Left colon (tissue), 2 donors: ENCODE measurements at regions not wholly inside any gene's neighbourhood (a gene's known extent, or its start where the extent isn't known, plus 50 kb on each side); places are given as distances from the start of the nearest gene placed in this dataset.

ENCODE experiments used
- ATAC-seq: fragments of 200-7000 bp; cut with Tn5 transposase; one replicate; pipeline ENCODE4 v1.9.1; 2020; ENCODE audit warnings: mild to moderate bottlenecking, moderate library complexity
- DNase-seq, 2 donors: peaks; one replicate each; pipeline ENCODE4 v3.0.0-alpha.2; 2020
- intact Hi-C, 2 donors: fragments of 100-400 bp; cut with DNase I in 1 of 2; cut with micrococcal nuclease in 1 of 2; formaldehyde crosslinking; loops; one replicate each; pipeline versions ENCODE4 v1.11.2 to v1.14.0; 2022; cut with DNase I, micrococcal nuclease
- donor health status: DM: no; HTN: no; CAD: no.
- donor health status: DM: yes; HTN: yes; CAD: no.

DNA sequence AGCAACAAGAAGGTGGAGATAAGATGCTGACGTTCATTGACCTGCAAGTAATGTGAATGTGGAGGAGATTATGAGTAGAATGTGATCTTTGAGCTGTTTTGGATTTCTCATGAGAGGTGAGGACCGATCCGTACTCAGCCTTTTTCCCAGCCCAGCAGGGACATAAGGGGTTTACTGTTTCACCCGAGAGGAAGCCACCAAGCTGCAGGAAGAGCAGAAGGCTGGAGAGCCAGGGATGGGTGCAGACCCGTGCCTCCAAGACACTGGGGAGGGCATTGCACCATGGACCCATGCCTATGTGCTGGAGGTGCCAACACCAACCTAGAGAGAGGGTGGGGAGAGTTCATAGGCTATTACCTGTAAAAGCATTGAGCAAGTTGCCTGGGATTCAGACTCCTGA, 206.0 kb upstream of the DIO3 start:
- ATAC-seq: no peak
- intact Hi-C loops: no loop called here
- DNase-seq: no peak

DNA sequence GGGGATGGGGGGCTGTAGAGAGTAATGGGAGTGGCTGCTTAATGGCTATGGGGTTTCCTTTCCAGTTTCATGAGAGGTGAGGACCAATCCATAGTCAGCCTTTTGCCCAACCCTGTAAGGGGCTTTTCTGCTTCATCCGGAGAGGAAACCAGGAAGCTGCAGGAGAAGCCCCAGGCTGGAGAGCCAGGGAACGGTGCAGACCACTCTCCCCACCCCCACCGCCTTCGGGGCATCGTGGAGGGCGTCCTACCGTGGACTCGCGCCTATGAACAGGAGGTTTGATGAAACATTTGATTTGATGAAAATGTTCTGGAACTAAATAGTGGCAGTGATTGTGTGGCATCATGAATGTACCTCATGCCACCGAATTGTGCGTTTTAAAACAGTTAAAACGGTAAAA, 204.3 kb upstream of the DIO3 start:
- intact Hi-C loops: no loop called here
- no peak for DNase-seq
- no peak for ATAC-seq

GRCh38 chr14:101357559-101358319, 203.6 kb upstream of the DIO3 start:
- ATAC-seq (no peak), DNase-seq (no peak)
- intact Hi-C loops: no loop called here

- DNase-seq (no peak), ATAC-seq (no peak)
- intact Hi-C loops: no loop called here
These were observed 202.8 kb upstream of the DIO3 start for GRCh38 chr14:101358320-101359125.

DNA sequence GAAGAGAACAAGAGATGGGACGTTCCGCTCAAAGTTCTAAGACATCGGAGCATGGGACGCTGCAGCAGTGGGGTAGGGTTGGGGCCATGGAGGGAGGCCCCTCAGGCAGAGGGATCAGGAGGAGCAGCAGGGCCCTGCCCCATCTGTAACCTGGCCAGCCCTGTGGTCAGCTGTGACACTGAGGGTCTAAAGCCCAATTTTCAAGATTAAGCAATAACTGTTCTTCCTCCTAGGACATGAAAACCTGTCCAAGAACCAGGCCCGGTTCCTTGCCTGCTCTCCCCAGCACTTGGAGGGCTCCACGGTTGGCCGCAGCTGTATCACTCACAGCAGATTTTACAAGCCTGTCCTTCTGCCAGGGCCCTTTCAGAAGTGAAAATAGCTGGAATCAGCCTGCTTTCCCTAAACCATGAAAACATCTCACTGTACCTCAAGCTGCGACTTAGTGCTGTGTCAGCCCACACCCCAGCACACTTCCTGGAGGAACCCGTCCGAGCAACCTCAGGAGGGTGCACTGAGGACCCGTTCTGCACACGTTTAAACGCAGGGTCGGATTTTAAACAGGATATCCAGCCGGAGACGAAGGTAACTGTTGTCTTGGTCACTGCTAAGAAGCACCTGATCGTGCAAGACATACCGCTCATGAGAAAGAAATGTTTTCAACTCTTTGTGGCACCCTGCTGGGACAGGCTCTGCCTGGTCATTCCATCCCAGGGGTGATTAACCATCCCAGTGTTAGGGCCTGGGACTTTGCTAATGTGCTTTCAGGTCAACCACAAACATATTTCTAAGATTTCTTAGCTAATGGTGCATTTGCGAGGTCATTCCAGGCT, 201.9 kb upstream of the DIO3 start:
- intact Hi-C loops: no loop called here
- ATAC-seq (no peak), DNase-seq (peak; percentile 20 to 77)

DNA sequence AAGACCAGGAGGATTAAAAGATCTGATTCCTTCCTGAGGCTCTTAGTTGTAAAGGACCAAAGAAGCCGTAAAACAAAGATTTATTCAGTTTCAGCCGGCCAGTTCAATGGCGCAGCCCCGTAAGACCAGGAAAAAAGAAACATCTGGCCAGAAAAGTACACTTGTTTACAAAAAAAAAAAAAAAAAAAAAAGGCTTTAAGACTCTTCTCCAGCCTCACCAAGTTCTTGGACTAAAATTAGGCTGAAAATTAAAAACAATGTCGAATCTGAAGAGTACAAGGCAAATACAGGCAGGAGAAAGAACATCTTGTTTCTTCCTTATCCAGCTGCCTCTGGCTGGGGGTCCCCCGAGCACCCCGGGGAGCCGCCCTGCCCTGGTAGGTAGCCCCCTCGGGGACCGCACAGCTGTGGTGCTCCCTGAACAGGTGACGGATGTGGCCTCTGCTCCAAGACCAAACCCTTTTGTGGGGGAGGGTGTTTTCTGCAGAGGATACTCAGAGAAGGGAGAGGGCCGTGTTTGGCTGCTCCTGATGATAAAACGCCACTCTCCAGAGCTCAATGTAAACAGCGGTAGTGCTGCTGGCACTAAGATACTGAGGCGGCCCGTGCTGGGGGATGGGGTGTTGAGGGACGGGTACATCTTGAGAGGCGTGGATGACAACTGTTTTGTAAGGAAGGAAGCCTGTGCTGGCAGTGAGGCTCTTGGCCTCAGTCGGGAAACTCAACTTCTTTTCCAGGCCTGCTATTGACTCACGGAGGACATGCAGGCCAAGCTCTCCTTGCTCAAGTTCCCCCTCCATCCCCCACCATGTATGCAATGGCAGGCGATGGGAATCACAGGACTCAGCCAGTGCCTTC, 201.0 kb upstream of the DIO3 start:
- DNase-seq (peak; percentile 31 to 85), ATAC-seq (peak; percentile 26)
- intact Hi-C loops: no loop called here

- intact Hi-C loops: no loop called here
- no peak for ATAC-seq
- DNase-seq: no peak
These were observed 200.3 kb upstream of the DIO3 start for GRCh38 chr14:101361044-101361443.

- no peak for ATAC-seq
- DNase-seq: no peak
- intact Hi-C loops: no loop called here
These were observed 199.6 kb upstream of the DIO3 start for GRCh38 chr14:101361451-101362433.

GRCh38 chr14:101362529-101363260, 198.6 kb upstream of the DIO3 start:
- ATAC-seq (no peak), DNase-seq (no peak)
- intact Hi-C loops: no loop called here

GRCh38 chr14:101363261-101363555, 198.1 kb upstream of the DIO3 start:
- DNase-seq (no peak), ATAC-seq (no peak)
- intact Hi-C loops: no loop called here

GRCh38 chr14:101363880-101364391, 197.4 kb upstream of the DIO3 start:
- no peak for ATAC-seq
- intact Hi-C loops: no loop called here
- no peak for DNase-seq

DNA sequence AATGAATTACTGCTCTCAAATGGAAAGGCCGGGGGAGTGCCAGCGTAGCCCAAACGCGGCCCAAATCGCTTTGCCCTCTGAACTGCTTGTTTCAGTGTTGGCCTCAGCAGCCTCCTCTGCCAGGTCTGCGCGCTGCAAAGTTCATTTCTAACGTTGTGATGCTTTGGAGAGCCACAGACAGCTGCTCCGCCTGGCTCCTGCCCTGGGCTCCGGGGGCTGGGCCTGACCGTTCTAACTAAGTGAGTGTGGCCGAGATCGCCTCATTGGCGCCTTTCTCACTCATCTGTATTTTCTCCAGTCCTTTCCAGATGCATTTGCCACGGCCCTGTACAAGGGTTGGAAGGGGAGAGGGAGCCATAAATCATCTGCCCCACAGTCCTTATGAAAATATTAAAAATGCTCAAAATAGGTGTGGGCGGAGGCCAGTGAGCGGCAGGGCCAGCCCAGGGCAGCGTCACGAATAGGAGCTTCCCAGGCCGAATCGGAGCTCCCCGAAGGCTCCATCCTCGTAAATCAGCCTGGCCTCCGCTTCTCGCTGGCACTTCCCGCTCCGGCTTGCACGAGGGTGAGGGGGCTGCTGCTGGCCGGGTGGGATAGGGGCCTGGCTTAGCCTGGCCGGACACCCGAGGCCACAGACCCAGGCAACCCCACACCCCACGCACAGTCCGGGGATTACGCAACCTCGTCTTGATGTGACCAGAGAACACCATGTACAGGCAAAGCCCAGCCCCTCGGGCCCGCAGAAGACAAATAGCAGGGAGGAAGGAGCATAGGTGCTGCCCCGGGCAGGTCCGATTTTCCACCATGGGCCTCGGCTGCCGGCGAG, 196.6 kb upstream of the DIO3 start:
- peak; percentile 16 for ATAC-seq
- peak; percentile 34 to 80 for DNase-seq
- intact Hi-C loops: no loop called here

GRCh38 chr14:101365329-101366158, 195.8 kb upstream of the DIO3 start:
- DNase-seq (no peak), ATAC-seq (no peak)
- intact Hi-C loops: no loop called here

DNA sequence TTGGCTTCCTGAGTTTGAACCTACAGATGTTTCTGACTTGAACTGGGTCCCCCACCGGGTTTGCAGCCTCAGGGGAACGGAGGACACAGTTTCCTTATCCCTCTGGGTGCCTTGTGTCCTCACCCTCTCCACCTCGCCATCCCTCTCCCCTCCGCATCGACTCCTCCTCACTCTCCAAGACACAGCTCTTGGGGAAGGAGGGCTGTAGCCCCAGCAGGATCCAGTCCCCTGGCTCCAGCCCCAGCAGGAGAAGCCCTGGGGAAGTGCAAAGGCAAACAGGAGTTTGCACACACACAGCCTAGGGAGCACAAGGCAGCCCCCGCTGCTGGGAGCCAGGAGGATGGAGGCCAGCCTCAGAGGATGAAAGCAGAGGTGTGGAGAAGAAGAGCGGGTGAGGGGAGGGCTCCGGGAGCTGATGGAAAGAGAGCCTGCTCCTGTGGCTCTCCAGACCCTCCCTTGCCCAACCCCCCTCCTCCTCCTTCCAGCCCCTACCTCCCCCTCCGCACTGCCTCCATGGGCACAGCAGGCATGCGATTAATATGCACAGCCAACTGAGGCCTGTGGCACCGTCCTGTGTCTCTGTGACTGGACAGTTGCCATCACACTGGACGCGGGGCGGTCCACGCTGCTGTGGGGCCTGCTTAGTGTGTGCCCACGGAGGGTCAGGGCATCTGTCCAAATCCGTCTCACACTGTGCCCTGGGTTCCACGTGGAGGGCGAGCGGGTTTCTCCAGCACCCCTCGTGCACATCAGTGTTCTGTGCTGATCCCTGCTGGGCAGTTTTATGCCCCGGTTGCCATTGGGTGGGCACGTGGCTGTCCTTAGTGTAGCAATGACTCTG, 193.7 kb upstream of the DIO3 start:
- ATAC-seq (no peak), DNase-seq (no peak)
- intact Hi-C loops: no loop called here
